Activated CD4-positive, alpha-beta T cell treated with anti-CD3 and anti-CD28 coated beads, Interleukin-2, amount 10 ng/mL, durations not matched to agents 24 days and 14 days (primary cell): ENCODE measurements at regions not wholly inside any gene's neighbourhood (a gene's known extent, or its start where the extent isn't known, plus 50 kb on each side); places are given as distances from the start of the nearest gene placed in this dataset.
"Not testable (repeated sequence)": the region's sequence is repeated elsewhere in the genome, so short reads cannot be mapped to it uniquely, and the experiment has no call there.

ENCODE experiments used
- DNase-seq: peaks from one replicate; pipeline ENCODE4 v3.0.0; 2022
- H3K27ac Mint-ChIP-seq: one replicate; pipeline ENCODE4 v1.8.0; 2022; ENCODE audit warnings: mild to moderate bottlenecking, mixed read lengths
- H3K27me3 Mint-ChIP-seq: one replicate; pipeline ENCODE4 v1.8.0; 2022; ENCODE audit warnings: mixed read lengths
- H3K36me3 Mint-ChIP-seq: one replicate; pipeline ENCODE4 v1.8.0; 2022; ENCODE audit warnings: low read depth, mild to moderate bottlenecking, mixed read lengths
- H3K4me1 Mint-ChIP-seq: one replicate; pipeline ENCODE4 v1.8.0; 2021; ENCODE audit warnings: mixed read lengths
- H3K4me3 Mint-ChIP-seq: one replicate; pipeline ENCODE4 v1.8.0; 2022; ENCODE audit warnings: mild to moderate bottlenecking, moderate library complexity, mixed read lengths
- H3K9me3 Mint-ChIP-seq: one replicate; pipeline ENCODE4 v1.8.0; 2021; ENCODE audit warnings: mixed read lengths
- intact Hi-C: fragments of 100-400 bp; cut with micrococcal nuclease; formaldehyde crosslinking; loops from one replicate; pipeline ENCODE4 v1.15.1; 2023

DNA sequence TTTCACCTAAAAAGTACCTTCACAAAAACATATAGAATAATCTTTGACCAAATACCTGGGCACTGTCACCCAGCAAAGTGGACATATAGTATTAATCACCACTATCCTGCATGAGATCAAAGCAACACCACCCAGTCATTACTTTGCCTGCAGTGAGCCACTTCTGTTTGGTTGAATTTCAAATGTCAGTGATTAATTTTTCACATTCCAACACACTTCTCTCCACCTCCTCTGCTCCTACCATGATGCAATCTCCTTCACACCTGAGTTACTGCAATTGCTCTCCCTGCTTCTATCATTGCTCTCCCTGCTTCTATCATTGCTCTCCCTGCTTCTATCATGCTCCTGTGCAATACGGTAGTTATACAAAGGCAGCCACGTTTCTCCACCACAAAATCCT lies 106.1 kb upstream of the NETO1 start:
- H3K36me3 Mint-ChIP-seq: no peaks in the 10 kb centered on the region
- intact Hi-C loops: no loop called here
- H3K4me1 Mint-ChIP-seq: no peaks in the 10 kb centered on the region
- no peaks in the 10 kb centered on the region for H3K27me3 Mint-ChIP-seq
- no peak overlapping the region for H3K4me3 Mint-ChIP-seq
- H3K27ac Mint-ChIP-seq: no peak overlapping the region
- DNase-seq: no peak
- H3K9me3 Mint-ChIP-seq: no peaks in the 10 kb centered on the region

- H3K36me3 Mint-ChIP-seq: no peaks in the 10 kb centered on the region
- DNase-seq: no peak
- peaks cover 4% of the 10 kb centered on the region for H3K9me3 Mint-ChIP-seq
- no peaks in the 10 kb centered on the region for H3K4me1 Mint-ChIP-seq
- H3K4me3 Mint-ChIP-seq: no peak overlapping the region
- intact Hi-C loops: no loop called here
- no peaks in the 10 kb centered on the region for H3K27me3 Mint-ChIP-seq
- H3K27ac Mint-ChIP-seq: no peak overlapping the region
These were observed 97.8 kb upstream of the NETO1 start for GRCh38 chr18:72965616-72966015.

DNA sequence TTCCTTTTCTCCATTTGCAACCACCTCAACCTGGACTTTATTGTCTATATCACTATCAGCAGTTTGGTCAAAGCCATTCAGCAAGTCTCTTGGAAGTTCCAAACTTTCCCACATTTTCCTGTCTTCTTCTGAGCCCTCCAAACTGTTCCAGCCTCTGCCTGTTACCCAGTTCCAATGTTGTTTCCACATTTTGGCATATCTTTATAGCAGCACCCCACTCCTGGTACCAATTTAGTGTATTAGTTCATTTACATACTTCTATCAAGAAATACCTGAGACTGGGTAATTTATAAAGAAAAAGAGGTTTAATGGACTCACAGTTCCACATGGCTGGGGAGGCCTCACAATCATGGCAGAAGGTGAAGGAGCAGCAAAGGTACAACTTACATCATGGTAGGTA lies 90.4 kb upstream of the NETO1 start:
- not testable (repeated sequence) for H3K36me3 Mint-ChIP-seq

GRCh38 chr18:72948439-72948838 lies 80.7 kb upstream of the NETO1 start:
- no peak for DNase-seq
- no peaks in the 10 kb centered on the region for H3K4me1 Mint-ChIP-seq
- no peaks in the 10 kb centered on the region for H3K27me3 Mint-ChIP-seq
- no peak overlapping the region for H3K27ac Mint-ChIP-seq
- no peaks in the 10 kb centered on the region for H3K36me3 Mint-ChIP-seq
- no peak overlapping the region for H3K4me3 Mint-ChIP-seq
- intact Hi-C loops: no loop called here
- no peaks in the 10 kb centered on the region for H3K9me3 Mint-ChIP-seq

More for the DNA sequence above, 90.4 kb upstream of the NETO1 start:
- H3K4me1 Mint-ChIP-seq, H3K4me3 Mint-ChIP-seq, H3K27me3 Mint-ChIP-seq, H3K9me3 Mint-ChIP-seq, H3K27ac Mint-ChIP-seq, intact Hi-C loops, DNase-seq: not testable (repeated sequence)

DNA sequence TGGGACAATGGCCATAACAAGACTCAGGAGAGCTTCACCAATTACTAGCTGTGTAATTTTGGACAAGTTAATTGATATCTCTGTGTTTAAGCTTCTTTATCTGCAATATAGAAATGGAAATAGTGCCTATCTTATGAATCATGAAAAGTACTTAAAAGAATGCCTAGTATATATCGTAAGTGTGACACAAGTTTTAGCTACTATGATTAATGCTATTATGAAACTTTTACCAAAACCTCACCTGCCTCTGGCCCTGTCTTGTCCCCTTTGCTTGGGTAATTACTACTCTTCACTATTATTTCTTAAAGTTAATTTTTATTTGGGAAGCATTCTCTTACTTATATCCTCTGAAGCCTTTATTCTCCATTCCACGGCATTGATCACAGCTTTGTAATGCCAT lies 75.0 kb upstream of the NETO1 start:
- H3K36me3 Mint-ChIP-seq: no peaks in the 10 kb centered on the region
- H3K27ac Mint-ChIP-seq: no peak overlapping the region
- no peaks in the 10 kb centered on the region for H3K4me1 Mint-ChIP-seq
- H3K4me3 Mint-ChIP-seq: no peak overlapping the region
- H3K27me3 Mint-ChIP-seq: no peaks in the 10 kb centered on the region
- no peak for DNase-seq
- intact Hi-C loops: no loop called here
- H3K9me3 Mint-ChIP-seq: no peaks in the 10 kb centered on the region

GRCh38 chr18:72940986-72941385 lies 73.2 kb upstream of the NETO1 start:
- no peak overlapping the region for H3K27ac Mint-ChIP-seq
- H3K27me3 Mint-ChIP-seq: no peaks in the 10 kb centered on the region
- no peaks in the 10 kb centered on the region for H3K9me3 Mint-ChIP-seq
- H3K36me3 Mint-ChIP-seq: no peaks in the 10 kb centered on the region
- intact Hi-C loops: no loop called here
- DNase-seq: peak; percentile 34
- H3K4me1 Mint-ChIP-seq: no peaks in the 10 kb centered on the region
- H3K4me3 Mint-ChIP-seq: no peak overlapping the region

- no peaks in the 10 kb centered on the region for H3K36me3 Mint-ChIP-seq
- no peak overlapping the region for H3K27ac Mint-ChIP-seq
- H3K27me3 Mint-ChIP-seq: no peaks in the 10 kb centered on the region
- intact Hi-C loops: no loop called here
- no peak overlapping the region for H3K4me3 Mint-ChIP-seq
- H3K9me3 Mint-ChIP-seq: no peaks in the 10 kb centered on the region
- DNase-seq: peak; percentile 10
- H3K4me1 Mint-ChIP-seq: no peaks in the 10 kb centered on the region
These were observed 72.7 kb upstream of the NETO1 start for GRCh38 chr18:72940509-72940908.

DNA sequence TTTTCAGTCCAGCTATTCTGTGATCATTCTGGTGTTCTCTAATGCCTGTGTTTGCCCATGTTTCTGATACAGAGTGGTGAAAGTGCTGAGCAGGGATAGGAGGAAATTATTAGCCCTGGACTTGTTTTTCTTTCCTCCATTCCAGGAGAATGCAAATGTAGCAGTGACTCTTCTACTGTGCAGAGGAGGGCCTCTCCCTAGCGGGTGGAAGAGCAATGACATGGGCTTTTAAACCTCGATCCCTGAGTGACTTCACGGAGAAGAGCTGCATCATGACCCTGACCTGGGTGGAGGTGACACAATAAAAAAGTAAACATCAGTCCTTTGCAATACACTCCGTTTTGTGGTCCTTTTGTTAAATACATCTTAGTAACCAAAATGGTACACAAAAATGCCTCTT lies 68.0 kb upstream of the NETO1 start:
- Mint-ChIP-seq H3K4me1 (no peaks in the 10 kb centered on the region), H3K36me3 (no peaks in the 10 kb centered on the region), H3K27ac (no peak overlapping the region), H3K27me3 (no peaks in the 10 kb centered on the region), H3K9me3 (no peaks in the 10 kb centered on the region), H3K4me3 (no peak overlapping the region)
- intact Hi-C loops: no loop called here
- DNase-seq: no peak

DNA sequence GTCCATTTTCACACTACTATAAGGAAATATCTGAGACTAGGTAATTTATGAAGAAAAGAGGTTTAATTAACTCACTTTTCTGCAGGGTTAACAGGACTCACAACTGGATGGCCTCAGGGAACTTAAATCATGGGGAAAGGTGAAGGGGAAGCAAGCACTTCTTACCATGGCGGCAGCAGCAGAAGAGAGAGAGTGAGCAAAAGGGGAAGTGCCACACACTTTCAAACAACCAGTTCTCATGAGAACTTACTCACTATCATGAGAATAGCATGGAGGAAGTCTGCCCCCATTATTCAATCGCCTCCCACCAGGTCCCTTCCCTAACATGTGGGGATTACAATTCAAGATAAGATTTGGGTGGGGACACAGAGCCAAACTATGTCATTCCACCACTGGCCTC lies 55.1 kb upstream of the NETO1 start:
- Mint-ChIP-seq H3K4me1 (no peaks in the 10 kb centered on the region), H3K9me3 (peaks cover 3% of the 10 kb centered on the region), H3K4me3 (no peak overlapping the region), H3K27ac (no peak overlapping the region), H3K27me3 (no peaks in the 10 kb centered on the region), H3K36me3 (no peaks in the 10 kb centered on the region)
- DNase-seq: no peak
- intact Hi-C loops: no loop called here
